ENCODE measurements at regions not wholly inside any gene's neighbourhood (a gene's known extent, or its start where the extent isn't known, plus 50 kb on each side); places are given as distances from the start of the nearest gene placed in this dataset.

DNA sequence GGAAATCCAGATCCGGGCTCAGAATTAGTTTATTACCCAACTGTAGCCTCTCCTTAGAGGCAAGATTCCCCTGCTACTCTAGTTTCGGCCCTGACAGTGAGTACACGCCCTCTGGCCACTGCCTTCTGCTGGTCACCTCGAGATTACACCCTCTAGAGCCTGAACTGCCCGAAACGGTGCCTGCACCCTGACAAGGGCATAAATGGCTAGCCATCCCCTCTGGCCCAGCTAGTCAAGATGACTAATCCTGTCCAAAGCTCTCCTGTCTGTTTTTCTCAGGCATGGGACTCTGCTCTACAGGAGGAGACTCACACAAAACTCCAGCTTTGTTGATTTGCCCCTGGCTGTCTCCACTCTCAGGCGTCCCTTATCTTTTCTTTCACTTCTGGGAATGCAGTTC is 150.5 kb upstream of the UBE2E2 start:
- FAIRE-seq: no peak
- H3K4me1 ChIP-seq (ENCODE audit: control insufficient read depth, extremely low read depth, insufficient read depth, low read length): no peaks in the 10 kb centered on the region
- intact Hi-C loops (cut with micrococcal nuclease) (no loop called here), dilution Hi-C loops (cut with MboI; ENCODE audit: extremely low pct_ligation_motif_present, low sequenced_read_pairs) (no loop called here)
- no peaks in the 10 kb centered on the region for H4K20me1 ChIP-seq (replicated peaks; ENCODE audit: control insufficient read depth, extremely low read depth, insufficient read depth, low read length)
- no peaks in the 10 kb centered on the region for H3K27me3 ChIP-seq (ENCODE audit: control insufficient read depth in 2 of 2, insufficient read depth in 2 of 2, low read length in 2 of 2)
- no peak overlapping the region for H3K27ac ChIP-seq (ENCODE audit: insufficient read depth, low read depth, low read length)
- no peak overlapping the region for H3K4me2 ChIP-seq (ENCODE audit: insufficient read depth, low read length)
- DNase-seq (ENCODE audit: low read depth, low spot score): no peak
- CTCF ChIA-PET: no interaction called here
- H3K9me3 ChIP-seq (replicated peaks; ENCODE audit: control insufficient read depth, insufficient read depth, low read length): no peaks in the 10 kb centered on the region
- H2AFZ ChIP-seq (ENCODE audit: low read depth, low read length): no peak overlapping the region
- TF ChIP-seq POLR2AphosphoS5 (IDR thresholded peaks at IDR 0.05; ENCODE audit: insufficient read depth, low read depth, low read length) (no peak), EZH2 (IDR thresholded peaks at IDR 0.05; ENCODE audit: borderline replicate concordance, low read depth, low read length, severe bottlenecking) (no peak), FOS (IDR thresholded peaks at IDR 0.05; ENCODE audit: borderline replicate concordance, insufficient read depth, low read length) (no peak), POLR2A (IDR thresholded peaks at IDR 0.05; ENCODE audit: low read depth, low read length) (no peak), GATA2 (IDR thresholded peaks at IDR 0.05; ENCODE audit: insufficient read depth, insufficient read length, low read depth, low read length) (no peak), MYC (IDR thresholded peaks at IDR 0.05; ENCODE audit: low read depth, low read length) (no peak), CTCF (IDR thresholded peaks at IDR 0.05; ENCODE audit: extremely low read depth in 1 of 2, insufficient read depth in 1 of 2, low read depth in 1 of 2, low read length in 2 of 2) (no peak), JUN (IDR thresholded peaks at IDR 0.05; ENCODE audit: borderline replicate concordance, insufficient read depth, insufficient read length, low read depth) (no peak)
- TF ChIP-seq, protein P1, sequence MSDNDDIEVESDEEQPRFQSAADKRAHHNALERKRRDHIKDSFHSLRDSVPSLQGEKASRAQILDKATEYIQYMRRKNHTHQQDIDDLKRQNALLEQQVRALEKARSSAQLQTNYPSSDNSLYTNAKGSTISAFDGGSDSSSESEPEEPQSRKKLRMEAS (IDR thresholded peaks at IDR 0.05; ENCODE audit: insufficient read depth, insufficient read length): no peak
- BruUV-seq (replicated peaks): no TSS peak
- no peaks in the 10 kb centered on the region for H3K36me3 ChIP-seq (ENCODE audit: control insufficient read depth in 2 of 2, extremely low read depth in 1 of 2, insufficient read depth in 2 of 2, low read length in 2 of 2)
- H3K9me1 ChIP-seq (replicated peaks; ENCODE audit: control insufficient read depth, extremely low read depth, insufficient read depth, low read length): no peaks in the 10 kb centered on the region
- no peak overlapping the region for H3K4me3 ChIP-seq (replicated peaks in 1 of 3; ENCODE audit: insufficient read depth in 1 of 3, low read depth in 1 of 3, low read length in 3 of 3)
- POLR2A ChIA-PET: no interaction called here
- no peak overlapping the region for H3K9ac ChIP-seq (replicated peaks; ENCODE audit: extremely low read depth, insufficient read depth, low read length)
- H3K79me2 ChIP-seq (ENCODE audit: control insufficient read depth, insufficient read depth, low read length): no peaks in the 10 kb centered on the region

Data from endothelial cell of umbilical vein (primary cell).